Loucy (cell line): ENCODE measurements at regions not wholly inside any gene's neighbourhood (a gene's known extent, or its start where the extent isn't known, plus 50 kb on each side); places are given as distances from the start of the nearest gene placed in this dataset.
A peak's percentile ranks its signal among the peaks of the same experiment; 100 is the strongest.

Source experiments
- CTCF ChIP-seq: fragments of 200-600 bp; sonication (generic); conservative IDR thresholded peaks from 2 replicates; pipeline ENCODE4 v1.5.1; 2014; ENCODE audit warnings: mild to moderate bottlenecking, antibody characterized with exemption, low read length
- EZH2phosphoT487 ChIP-seq: fragments of 200-600 bp; IDR thresholded peaks from 2 replicates; pipeline ENCODE4 v1.6.1; 2018; ENCODE audit warnings: antibody characterized with exemption, mild to moderate bottlenecking, moderate library complexity, borderline replicate concordance

- TF ChIP-seq CTCF (peak; percentile 60), EZH2phosphoT487 (no peak)
These were observed 1795.7 kb upstream of the PIK3C3 start for GRCh38 chr18:40159141-40160017.
